ENCODE measurements at regions not wholly inside any gene's neighbourhood (a gene's known extent, or its start where the extent isn't known, plus 50 kb on each side); places are given as distances from the start of the nearest gene placed in this dataset.

DNA sequence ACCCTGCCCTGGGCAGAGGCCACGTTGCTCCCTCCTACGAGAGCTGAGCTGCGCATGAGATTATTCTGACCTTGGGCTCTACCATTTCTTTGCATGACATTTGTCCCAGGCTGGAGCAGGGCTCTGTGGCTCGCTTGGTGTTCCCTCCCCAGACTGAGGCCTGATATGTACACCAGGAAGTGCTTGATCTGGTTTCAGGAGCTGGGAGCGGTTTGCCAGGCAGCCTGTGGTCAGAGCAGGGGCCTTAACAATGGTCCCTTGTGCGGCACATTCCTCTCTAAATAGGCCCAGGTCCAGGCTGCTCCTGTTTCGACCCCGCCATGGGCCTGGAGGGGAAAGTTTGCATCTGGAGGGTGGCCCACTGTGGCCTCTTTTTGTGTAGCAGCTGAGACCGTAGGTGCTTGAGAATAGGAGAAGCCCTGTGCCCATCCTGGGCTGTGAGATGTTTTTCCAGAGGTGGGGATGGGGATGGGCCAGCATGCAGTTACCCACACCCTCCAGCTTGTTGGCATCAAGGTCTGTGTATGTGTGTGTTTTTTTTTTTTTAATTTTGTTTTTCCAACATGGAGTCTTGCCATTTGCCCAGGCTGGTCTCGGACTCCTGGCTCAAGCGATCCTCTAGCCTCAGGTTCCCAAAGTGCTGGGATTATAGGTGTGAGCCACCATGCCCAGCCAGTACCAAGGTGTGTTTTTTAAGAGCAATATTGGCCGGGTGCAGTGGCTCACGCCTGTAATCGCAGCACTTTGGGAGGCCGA, 253.9 kb downstream of the SEC14L1 start:
- no peak for DNase-seq (ENCODE audit: low spot score)

DNA sequence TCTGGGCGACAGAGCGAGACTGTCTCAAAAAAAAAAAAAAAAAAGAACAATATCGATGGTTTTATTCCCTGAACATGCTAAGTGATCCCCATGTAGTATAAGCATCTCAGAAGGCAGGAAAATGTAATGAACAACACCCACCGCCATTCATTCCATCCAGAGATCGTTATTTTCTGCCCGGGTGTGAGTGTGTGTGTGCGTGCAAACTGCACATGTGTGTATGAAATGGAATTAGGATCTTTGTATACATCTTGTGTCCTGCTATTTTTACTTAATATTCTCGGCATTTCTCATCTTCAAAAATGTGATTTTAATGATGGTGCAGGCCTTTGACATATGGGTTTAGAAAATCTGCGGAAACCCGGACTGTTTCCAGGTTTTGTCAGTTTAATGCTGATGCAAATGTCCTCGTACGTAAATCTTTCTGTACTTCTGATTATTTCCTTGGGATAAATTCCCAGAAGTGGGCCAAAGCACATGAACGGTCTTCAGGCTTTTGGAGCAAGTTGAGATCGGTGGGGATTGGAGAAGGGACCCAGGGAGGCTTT, 254.8 kb downstream of the SEC14L1 start:
- no peak for DNase-seq (ENCODE audit: low spot score)

DNA sequence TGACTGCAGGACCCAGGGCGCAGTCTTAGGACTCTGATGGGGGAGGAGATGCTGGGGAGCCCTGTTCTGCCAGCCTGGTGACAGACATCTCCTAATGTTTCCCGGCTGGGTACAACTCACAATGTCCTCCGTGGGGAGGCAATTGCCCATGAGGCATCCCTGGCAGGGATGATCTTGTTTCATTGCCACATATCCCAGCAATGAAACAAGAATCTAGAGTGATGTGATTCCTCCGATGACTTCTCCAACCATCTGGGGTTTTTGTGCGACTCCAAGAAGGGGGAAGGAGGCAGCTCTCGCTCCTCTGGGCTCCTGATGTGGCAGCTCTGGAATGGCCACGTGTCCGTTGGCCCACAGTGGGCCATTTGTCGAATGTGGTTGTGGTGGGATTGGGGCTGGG, 255.8 kb downstream of the SEC14L1 start:
- no peak for DNase-seq (ENCODE audit: low spot score)

DNA sequence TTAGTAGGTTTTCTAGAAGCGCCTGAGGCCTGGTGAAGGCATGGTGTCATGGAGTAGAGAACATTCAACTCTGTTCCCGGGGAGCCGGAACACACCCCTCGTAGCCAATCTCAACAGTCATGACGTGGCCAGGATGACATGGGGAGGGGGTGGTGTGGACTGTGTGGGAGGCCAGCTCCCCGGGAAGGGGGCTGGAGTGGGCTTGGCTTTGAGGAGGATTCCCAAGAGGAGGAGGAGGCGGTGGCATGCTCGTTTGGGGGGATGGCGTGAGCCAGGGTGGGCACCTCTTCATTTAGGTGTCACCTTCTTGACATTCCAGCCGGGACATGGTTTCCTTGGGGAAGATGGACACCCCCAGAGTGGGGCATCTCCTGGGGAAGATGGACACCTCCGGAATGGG, 257.5 kb downstream of the SEC14L1 start:
- no peak for DNase-seq (ENCODE audit: low spot score)

DNA sequence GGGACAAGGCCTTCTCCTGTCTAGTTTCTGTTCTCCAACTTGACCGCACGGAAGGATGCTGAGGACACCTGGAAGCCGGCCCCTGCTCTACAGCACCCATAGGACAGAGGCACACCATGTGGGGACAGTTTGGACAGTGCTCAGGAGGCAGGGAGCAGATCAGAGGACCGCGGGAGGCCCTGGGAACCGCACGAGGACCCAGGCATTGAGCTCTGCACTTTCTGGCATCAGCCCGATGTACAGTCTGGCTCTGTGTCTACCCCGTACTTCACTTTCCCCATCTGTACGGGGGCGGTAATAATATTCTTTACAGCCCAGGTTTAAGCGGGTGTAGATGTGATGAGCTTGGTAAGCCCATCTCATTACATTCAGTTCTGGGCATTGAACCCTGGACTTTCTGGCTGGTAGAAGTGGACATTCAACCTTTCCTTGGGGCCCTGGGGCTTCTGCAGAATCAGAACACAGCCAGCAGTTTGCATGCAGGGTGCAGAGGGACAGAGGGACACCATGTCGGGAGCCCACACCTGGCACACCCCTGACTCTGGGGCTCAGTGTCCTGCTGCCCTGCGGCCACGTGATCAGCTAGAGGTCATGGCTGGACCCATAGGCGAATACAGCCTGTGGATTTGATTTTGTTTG, 258.7 kb downstream of the SEC14L1 start:
- no peak for DNase-seq (ENCODE audit: low spot score)

DNA sequence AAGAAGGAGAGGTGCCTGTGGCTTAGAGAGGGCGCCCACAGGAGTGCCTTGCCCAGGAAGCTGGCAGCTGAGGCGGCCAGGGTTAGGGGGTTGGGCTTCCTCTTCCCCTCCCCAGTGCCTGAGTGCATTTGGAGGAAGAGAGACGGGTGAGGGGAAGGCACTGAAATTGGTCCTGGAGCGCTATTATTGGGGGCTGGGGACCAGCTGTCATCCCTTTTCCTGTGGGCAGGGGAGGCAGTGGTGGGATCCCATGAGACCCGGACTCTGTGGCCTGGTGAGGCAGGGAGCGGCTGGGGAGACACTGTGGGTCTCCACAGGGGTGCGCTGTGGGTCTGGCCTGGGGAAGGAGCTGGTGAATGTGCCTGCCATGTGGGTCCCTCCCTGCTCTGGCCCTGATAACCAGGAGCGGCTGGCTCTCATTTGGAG, 259.7 kb downstream of the SEC14L1 start:
- no peak for DNase-seq (ENCODE audit: low spot score)

DNA sequence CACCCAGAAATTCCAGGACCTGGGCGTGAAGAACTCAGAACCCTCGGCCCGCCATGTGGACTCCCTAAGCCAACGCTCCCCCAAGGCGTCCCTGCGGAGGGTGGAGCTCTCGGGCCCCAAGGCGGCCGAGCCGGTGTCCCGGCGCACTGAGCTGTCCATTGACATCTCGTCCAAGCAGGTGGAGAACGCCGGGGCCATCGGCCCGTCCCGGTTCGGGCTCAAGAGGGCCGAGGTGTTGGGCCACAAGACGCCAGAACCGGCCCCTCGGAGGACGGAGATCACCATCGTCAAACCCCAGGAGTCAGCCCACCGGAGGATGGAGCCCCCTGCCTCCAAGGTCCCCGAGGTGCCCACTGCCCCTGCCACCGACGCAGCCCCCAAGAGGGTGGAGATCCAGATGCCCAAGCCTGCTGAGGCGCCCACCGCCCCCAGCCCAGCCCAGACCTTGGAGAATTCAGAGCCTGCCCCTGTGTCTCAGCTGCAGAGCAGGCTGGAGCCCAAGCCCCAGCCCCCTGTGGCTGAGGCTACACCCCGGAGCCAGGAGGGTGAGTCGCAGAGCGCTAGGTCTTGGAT, 261.5 kb downstream of the SEC14L1 start:
- DNase-seq (ENCODE audit: low spot score): no peak

DNA sequence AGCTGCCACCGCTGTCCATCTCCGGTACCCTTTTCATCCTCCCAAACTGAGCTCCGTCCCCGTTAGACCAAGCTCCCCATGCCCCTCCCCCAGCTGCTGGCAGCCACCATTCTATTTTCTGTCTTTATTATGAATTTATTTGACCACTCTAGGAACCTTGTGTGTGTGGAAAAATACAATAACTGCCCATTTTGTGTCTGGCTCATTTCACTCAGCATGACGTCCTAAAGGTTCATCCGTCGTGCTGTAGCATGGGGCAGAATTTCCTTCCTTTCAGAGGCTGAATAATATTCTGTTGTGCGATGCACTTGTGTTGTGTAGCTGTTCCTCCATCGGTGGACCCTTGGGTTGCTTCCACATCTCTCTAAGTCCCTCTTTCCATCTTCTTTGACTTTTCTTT, 263.1 kb downstream of the SEC14L1 start:
- DNase-seq (ENCODE audit: low spot score): no peak

DNA sequence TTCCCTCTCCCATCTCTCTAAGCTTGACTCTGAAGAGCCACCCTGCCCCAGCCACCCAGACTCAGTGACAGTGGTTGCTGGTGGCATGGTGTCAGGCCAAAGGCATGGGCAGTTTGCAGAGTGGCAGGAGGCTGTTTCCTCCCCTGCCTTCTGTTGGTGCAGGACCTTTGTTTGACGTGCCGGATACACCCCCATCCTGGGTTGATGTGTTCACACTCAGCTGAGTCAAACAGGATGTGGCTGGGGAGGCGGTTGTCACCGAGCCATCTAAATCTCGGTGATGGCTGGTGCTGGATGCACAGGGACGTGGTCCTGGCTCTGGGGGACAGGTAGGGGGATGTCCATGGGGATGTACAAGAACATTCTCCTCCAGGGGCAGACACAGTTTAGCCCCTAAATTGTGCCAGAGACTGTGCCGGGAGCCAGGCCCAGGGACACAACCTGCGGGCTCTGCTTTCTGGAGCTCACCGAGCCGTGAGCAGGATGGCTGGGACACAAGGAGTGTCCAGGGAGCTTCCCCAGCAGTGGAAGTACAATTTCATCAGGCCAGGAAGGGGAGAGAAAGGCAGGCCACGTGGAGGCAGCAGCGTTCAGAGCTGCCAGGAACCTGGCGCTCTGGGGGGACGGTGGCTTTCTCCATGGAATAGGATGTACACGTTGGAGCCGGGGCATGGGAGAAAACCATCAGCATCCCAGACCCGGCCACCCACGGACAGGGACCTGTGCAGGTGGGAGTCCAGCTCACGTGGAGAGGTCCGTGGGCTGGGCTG, 264.2 kb downstream of the SEC14L1 start:
- peak; percentile 92 for DNase-seq (ENCODE audit: low spot score)

DNA sequence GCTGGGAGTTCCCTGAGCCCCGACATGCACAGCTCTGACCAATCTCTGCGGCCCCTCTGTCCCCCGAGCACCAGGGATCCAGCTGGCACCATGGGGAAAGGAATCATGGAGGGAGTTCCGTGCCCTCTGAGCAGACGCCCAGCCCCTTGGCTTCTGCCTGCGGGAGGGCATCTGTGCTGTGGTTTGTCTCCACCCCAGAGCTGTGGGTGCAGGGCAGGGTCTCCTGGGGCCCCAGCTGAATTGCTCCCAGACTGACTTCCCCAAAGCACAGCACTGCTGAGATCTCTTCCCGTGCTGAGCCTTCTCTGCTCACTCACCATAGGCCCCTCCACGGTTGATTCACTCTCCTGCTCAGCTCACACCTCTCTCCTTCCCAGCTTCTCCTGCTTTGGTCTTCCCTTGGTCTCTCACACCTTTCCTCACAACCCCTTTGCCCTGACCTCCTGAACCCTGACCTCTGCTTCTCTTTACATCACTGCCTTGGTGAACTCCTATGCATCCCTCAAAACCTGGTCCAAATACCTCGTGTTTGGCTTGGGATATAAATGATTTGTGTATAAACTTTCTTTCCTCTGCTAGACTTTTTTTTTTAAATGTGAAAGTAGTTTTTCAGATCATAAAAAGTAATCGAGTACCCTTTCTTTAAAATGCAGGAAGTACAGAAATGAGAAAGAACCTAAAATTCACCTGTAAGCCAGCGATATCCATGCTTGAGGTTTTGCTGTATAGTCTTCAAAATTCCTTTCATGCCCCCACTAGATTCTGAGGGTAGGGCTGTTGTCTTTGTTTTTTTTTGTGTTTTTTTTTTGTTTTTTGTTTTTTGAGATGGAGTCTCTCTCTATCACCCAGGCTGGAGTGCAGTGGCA, 265.3 kb downstream of the SEC14L1 start:
- DNase-seq (ENCODE audit: low spot score): no peak

DNA sequence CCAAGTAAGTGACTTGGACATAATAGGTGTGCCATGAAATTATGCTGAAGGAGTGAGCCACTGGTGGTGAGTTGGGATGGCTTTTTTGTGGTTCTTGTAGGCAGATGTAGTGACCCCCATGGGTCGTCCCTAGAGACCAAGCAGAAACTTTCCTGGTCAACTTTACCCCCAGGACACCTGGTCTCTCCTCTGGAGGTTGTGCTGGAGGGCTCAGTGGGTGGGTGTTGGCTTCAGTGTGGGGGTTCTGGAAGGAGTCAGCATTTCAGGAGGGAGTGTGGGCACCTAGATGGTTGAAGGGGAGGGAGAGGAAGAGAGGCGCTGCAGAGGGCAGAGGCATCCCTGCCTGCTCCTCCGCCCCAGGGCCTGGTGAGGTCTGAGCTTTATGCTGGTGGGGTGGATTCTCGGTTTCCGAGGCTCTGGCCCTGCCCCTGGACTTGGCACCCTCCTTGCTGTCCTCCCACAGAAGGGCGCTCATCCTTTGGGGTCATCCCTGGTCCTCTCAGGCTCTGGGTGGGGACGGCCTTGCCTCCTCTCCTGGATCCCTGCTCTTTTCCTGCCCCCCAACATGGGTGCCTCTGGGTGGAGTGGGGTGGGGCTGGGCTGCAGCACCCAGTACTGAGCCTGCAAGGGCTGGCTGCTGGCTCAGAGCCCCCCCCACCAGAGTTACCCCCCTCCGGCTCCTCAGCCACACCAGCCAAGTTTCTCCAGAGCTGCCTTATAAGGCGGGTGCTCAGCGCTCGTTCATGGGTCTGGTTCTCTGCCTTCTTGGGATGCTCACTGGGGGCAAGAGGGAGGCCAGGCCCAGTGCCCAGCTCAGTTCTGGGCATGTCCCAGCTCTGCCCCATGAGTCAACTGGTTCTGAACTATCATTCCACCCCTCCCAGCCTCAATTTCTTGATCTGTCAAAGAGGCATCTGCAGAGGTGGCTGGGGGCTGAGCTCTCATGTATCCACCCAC, 266.8 kb downstream of the SEC14L1 start:
- no peak for DNase-seq (ENCODE audit: low spot score)

DNA sequence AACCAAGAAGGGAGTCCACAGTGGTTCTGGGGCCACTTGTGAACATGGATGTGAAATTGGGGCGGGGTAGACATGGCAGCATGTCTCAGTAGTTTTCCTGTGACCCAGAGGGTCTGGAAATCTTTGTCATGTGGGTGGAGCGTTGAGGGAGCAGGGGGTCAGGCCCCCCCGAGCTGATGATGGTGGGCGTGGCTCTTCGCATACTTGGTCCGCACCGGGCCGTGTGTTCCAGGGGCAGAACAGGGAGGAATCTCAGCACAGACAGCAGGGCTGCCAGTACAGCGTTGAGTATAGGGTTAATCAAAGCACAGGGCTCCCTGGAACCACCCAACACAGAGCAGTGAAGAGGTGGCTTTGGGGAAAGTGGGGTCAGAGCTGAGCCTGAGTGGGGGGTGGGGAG, 267.5 kb downstream of the SEC14L1 start:
- no peak for DNase-seq (ENCODE audit: low spot score)

DNA sequence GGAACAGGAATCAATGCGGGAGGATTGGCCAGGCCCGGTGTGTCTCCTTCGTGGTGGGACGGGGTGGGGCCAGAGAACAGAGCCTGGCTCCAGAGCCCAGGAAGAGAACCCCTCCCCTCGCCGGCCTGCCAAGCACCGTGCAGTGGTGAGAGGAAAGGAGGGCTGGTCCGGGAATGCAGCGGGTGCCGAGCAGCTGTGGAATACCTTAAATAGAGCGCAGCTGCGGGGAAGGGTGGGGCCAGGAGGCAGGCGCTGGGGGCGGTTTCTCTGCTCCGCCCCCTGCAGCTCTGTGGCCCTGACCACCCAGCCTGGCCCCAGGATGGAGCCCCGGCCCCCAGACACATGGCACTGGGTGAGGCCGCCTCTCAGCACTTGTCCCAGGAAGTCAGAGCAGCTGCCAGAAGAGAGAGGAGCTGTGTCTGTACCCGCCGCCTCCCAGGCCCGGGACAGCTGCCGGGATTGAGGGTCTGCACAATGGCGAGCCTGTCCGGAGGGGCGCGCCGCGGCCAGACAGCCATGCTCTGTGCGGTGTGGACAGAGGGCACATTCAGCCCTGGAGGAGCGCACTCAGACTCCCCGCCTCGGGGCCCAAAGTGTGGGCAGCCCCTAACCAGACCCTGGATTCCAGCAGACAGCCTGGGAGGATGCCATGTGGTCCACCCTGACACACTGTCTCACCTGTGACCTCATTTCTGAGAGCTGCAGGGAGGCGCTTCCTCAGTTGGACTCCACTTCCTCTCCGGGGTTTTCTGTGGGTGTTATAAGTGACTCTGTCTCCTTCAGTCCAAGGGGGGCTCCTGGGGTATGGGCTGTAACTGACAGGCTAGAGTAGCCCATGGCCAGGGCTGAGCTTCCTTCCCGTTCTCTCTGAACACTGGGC, 268.8 kb downstream of the SEC14L1 start:
- DNase-seq (ENCODE audit: low spot score): no peak

DNA sequence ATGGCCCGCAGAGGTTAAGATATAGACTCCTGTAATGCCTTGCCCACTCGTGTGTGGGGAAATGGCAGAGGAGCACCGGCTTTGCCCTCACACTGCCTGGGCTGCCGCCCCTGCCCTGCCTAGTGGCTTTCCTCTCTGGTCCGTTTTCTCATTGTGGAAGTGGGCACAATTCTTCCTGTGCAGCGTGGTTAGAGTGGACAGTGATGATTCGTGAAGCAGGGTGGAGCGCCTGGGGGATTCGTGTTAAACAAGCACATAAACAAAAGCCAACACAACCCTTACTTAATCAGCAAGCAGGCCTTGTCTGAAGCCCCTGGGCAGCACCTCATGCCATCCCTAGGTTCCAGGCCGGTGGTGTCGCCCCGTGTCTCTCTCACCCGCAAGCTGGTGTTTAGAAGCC, 269.7 kb downstream of the SEC14L1 start:
- DNase-seq (ENCODE audit: low spot score): no peak

DNA sequence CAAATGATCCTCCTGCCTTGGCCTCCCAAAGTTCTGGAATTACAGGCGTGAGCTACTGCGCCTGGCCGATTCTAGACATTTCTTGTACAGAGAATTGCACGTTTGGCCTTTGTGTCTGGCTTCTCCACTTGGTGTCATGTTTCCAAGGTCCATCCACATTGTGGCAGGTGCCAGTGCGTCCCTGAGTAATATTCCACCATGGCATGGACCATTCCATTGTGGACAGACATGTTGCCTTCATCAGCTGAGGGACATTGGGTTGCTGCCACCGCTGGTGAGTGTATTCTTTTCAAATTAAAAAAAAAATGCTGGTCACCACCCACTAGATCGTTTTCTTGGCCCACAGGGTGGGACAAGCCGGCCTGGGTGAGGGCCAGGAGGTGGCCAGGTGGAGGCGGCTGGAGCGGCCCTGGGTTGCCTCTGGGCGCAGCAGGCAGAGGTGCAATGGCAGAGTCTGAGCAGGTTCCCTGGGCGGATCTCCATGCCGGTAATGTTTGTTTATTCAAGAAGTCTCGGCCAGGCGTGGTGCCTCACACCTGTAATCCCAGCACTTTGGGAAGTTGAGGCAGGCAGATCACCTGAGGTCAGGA, 274.1 kb downstream of the SEC14L1 start:
- no peak for DNase-seq (ENCODE audit: low spot score)

DNA sequence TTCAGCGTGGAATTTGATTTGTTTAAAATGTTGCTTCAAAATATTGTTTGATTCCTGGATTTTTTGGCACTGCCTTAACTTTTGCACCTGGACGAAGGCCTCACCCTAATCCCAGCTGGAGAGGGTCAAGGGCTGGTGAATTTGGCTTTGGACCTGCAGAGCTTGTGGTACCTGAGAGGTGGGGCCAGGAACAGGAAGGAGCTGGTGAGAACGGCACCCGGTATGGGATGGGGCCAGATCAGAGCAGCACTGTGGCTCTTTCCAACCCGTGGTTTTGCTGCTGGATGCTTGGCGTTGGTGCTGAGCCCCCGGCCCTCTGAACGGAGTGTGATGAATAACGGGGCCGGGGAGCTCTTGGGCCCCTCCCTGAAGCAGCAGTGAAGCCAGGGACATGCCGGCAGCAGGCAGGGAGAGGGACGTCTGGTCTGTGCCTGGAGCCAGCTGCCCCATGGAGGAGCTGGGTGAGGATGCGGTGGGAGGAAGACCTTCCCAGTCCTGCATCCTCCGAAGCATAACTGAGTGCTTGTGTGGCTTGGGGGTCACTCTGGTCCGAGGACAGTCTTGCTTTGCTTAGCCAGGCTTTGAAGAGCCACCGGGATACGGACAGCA, 275.4 kb downstream of the SEC14L1 start:
- DNase-seq (ENCODE audit: low spot score): no peak

DNA sequence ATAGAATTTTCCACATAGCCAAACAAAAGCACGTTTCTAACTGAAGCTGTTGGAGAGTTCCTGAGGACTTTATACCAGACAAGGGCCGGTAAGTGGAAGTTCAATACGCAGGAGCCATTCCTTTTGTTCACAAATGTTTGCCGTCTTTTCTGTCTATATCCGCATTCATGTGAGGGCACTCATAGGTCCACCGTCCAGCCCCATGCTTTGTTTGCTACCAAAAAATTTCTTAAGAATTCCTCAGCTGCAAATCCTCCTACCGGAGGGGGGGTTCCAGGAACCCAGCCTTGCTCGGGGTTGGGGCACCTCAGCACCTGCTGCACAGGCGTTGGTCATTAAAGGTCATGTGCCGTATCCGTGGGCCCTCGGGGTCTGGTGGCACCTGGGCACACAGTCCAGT, 276.8 kb downstream of the SEC14L1 start:
- no peak for DNase-seq (ENCODE audit: low spot score)

DNA sequence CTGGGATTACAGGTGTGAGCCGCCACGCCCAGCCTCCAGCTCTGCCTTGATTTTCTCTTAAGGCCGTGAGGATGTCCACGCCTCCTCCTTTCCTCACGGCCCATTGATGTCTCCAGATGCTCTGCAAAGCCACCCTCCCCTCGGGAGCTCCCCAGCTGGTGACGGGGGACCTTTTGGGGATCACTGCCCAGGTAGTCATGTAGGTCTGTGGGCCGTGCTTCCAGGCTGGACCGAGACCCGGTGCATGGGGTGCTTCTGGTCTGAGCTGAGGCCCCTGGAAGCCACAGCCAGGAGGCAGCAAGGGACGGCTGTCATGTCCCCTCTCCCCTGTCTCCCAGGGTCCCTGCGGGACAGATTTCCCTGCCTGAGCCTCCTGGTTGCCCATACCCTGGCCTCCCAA, 277.8 kb downstream of the SEC14L1 start:
- no peak for DNase-seq (ENCODE audit: low spot score)

DNA sequence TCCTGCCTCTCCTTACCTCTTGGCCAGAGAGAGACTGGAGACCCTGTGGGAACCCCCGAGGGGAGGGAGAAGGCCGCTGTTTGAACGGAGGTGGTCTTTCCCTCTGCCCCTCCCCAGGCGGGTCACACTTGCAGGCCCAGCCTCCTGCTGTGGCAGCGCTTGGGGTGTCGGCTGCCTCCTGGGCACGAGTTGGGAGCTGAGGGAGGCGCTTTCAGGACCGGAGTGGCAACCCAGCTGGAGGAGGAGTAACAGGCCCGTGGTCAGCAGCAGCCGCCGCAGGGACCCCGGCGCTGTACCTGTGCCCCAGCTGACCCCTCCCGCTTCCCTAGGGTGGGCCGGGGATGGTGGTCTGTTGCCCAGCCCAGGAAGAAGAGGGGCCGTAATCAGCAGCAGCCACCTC, 278.3 kb downstream of the SEC14L1 start:
- no peak for DNase-seq (ENCODE audit: low spot score)

All from kidney capillary endothelial cell (primary cell).